Activated CD8-positive, alpha-beta T cell treated with anti-CD3 and anti-CD28 coated beads for 36 hours (primary cell): ENCODE measurements at regions not wholly inside any gene's neighbourhood (a gene's known extent, or its start where the extent isn't known, plus 50 kb on each side); places are given as distances from the start of the nearest gene placed in this dataset.

Experiments
- ATAC-seq: fragments of 200-7000 bp; cut with Tn5 transposase; one replicate; pipeline ENCODE4 v1.10.0; 2021; ENCODE audit warnings: mild to moderate bottlenecking, moderate library complexity
- CTCF ChIA-PET: fragments of 350-600 bp; sonication (Branson Sonifier 250); formaldehyde crosslinking; loops from one replicate; lab custom pipeline; 2021; ENCODE audit warnings: antibody characterized with exemption; lab: Charles Lee
- POLR2A ChIA-PET: fragments of 350-600 bp; sonication (Branson Sonifier 250); formaldehyde crosslinking; loops from one replicate; lab custom pipeline; 2021; ENCODE audit warnings: antibody characterized with exemption; lab: Charles Lee
- DNase-seq: peaks from one replicate; pipeline ENCODE4 v3.0.0-alpha.2; 2020
- H3K27ac Mint-ChIP-seq: one replicate; pipeline ENCODE4 v1.8.0; 2021; ENCODE audit warnings: mild to moderate bottlenecking, mixed read lengths
- H3K27me3 Mint-ChIP-seq: one replicate; pipeline ENCODE4 v1.8.0; 2021; ENCODE audit warnings: mixed read lengths
- H3K36me3 Mint-ChIP-seq: one replicate; pipeline ENCODE4 v1.8.0; 2021; ENCODE audit warnings: low read depth, mixed read lengths
- H3K4me1 Mint-ChIP-seq: one replicate; pipeline ENCODE4 v1.8.0; 2021; ENCODE audit warnings: low read depth, mixed read lengths
- H3K4me3 Mint-ChIP-seq: one replicate; pipeline ENCODE4 v1.8.0; 2021; ENCODE audit warnings: mild to moderate bottlenecking, moderate library complexity, mixed read lengths
- H3K9me3 Mint-ChIP-seq: one replicate; pipeline ENCODE4 v1.8.0; 2021; ENCODE audit warnings: mixed read lengths
- intact Hi-C: fragments of 100-400 bp; cut with micrococcal nuclease; formaldehyde crosslinking; loops from one replicate; pipeline ENCODE4 v1.10.0; 2022
- TF ChIP-seq, protein P1 (sequence below): fragments of 200-600 bp; IDR thresholded peaks from one replicate; pipeline ENCODE4 v1.8.0; 2022; ENCODE audit warnings: antibody characterized with exemption, mild to moderate bottlenecking

DNA sequence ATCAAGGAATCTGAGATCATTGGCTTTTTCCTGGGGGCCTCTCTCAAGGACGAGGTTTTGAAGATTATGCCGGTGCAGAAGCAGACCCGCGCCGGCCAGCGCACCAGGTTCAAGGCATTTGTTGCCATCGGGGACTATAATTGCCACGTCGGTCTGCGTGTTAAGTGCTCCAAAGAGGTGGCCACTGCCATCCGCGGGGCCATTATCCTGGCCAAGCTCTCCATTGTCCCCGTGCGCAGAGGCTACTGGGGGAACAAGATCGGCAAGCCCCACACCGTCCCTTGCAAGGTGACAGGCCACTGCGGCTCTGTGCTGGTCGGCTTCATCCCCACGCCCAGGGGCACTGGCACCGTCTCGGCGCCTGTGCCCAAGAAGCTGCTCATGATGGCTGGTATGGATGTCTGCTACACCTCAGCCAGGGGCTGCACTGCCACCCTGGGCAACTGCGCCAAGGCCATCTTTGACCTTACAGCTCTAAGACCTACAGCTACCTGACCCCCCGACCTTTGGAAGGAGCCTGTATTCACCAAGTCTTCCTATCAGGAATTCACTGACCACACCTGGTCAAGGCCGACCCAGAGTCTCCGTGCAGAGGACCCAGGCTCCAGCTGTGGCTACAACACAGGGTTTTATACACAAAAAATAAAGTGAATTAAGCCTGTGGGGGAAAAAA lies 141.8 kb downstream of the SOCS6 start:
- Mint-ChIP-seq H3K4me3 (no peak overlapping the region), H3K9me3 (no peaks in the 10 kb centered on the region), H3K36me3 (no peaks in the 10 kb centered on the region), H3K27me3 (no peaks in the 10 kb centered on the region), H3K4me1 (no peaks in the 10 kb centered on the region), H3K27ac (no peak overlapping the region)
- intact Hi-C loops, result loop anchor here (5.0 kb wide), 1 partner anchor 233 kb away; no protein-coding TSS in a partner anchor
- ChIA-PET POLR2A (no interaction called here), CTCF (interaction anchor here (1.4 kb wide), 1 partner anchor 24 kb away, joined by 4 read pairs; no protein-coding TSS in a partner anchor)
- TF ChIP-seq, protein P1, sequence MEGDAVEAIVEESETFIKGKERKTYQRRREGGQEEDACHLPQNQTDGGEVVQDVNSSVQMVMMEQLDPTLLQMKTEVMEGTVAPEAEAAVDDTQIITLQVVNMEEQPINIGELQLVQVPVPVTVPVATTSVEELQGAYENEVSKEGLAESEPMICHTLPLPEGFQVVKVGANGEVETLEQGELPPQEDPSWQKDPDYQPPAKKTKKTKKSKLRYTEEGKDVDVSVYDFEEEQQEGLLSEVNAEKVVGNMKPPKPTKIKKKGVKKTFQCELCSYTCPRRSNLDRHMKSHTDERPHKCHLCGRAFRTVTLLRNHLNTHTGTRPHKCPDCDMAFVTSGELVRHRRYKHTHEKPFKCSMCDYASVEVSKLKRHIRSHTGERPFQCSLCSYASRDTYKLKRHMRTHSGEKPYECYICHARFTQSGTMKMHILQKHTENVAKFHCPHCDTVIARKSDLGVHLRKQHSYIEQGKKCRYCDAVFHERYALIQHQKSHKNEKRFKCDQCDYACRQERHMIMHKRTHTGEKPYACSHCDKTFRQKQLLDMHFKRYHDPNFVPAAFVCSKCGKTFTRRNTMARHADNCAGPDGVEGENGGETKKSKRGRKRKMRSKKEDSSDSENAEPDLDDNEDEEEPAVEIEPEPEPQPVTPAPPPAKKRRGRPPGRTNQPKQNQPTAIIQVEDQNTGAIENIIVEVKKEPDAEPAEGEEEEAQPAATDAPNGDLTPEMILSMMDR, result no peak
- DNase-seq (no peak), ATAC-seq (no peak)

DNA sequence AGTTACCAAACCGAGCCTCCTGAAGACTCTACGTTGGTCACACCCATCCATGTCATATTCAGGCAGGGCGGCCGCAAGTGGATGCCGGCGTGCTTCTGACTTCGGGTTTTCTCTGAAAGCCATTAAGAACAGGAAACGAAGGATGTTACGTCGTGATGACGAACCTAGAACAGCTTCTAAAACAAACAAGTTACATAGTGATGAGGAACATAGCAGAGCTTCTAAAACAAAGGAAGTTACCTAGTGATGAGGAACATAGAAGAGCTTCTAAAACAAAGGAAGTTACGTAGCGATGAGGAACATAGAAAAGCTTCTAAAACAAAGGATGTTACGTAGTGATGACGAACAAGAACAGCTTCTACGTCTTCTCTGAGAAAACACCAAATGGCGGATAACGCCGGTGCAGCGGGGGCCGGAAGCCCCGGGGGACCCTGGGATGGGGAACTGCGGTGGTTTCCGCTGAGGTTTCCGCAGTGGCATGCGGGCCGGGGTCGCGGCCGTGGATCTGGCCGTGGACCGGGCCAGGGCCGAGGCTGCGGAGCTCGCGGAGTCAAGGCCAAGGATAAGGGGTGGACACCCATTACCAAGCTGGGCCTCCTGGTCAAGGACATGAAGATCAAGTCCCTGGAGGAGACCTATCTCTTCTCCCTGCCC lies 141.1 kb downstream of the SOCS6 start:
- intact Hi-C loops, result loop anchor here (5.0 kb wide), 1 partner anchor 233 kb away; no protein-coding TSS in a partner anchor
- no peaks in the 10 kb centered on the region for H3K9me3 Mint-ChIP-seq
- ChIA-PET CTCF (interaction anchor here (1.4 kb wide), 1 partner anchor 25 kb away, joined by 4 read pairs; no protein-coding TSS in a partner anchor), POLR2A (no interaction called here)
- DNase-seq (no peak), ATAC-seq (no peak)
- H3K36me3 Mint-ChIP-seq, result no peaks in the 10 kb centered on the region
- TF ChIP-seq, protein P1, result no peak
- no peaks in the 10 kb centered on the region for H3K27me3 Mint-ChIP-seq
- H3K27ac Mint-ChIP-seq, result no peak overlapping the region
- no peak overlapping the region for H3K4me3 Mint-ChIP-seq
- H3K4me1 Mint-ChIP-seq, result no peaks in the 10 kb centered on the region

GRCh38 chr18:70428439-70428838 lies 139.6 kb downstream of the SOCS6 start:
- no peaks in the 10 kb centered on the region for H3K9me3 Mint-ChIP-seq
- H3K27ac Mint-ChIP-seq, result no peak overlapping the region
- intact Hi-C loops, result no loop called here
- TF ChIP-seq, protein P1, result no peak
- POLR2A ChIA-PET, result no interaction called here
- no peaks in the 10 kb centered on the region for H3K4me1 Mint-ChIP-seq
- no peak overlapping the region for H3K4me3 Mint-ChIP-seq
- DNase-seq, result no peak
- H3K36me3 Mint-ChIP-seq, result no peaks in the 10 kb centered on the region
- CTCF ChIA-PET, result no interaction called here
- peaks cover 1% of the 10 kb centered on the region for H3K27me3 Mint-ChIP-seq
- ATAC-seq, result no peak

- H3K4me1 Mint-ChIP-seq, result peaks cover 4% of the 10 kb centered on the region
- no peaks in the 10 kb centered on the region for H3K36me3 Mint-ChIP-seq
- intact Hi-C loops, result no loop called here
- ChIA-PET CTCF (no interaction called here), POLR2A (no interaction called here)
- H3K27me3 Mint-ChIP-seq, result peaks cover 1% of the 10 kb centered on the region
- H3K9me3 Mint-ChIP-seq, result no peaks in the 10 kb centered on the region
- DNase-seq (no peak), ATAC-seq (no peak)
- no peak overlapping the region for H3K27ac Mint-ChIP-seq
- TF ChIP-seq, protein P1, result no peak
- no peak overlapping the region for H3K4me3 Mint-ChIP-seq
Observed at GRCh38 chr18:70426818-70427217, 138.0 kb downstream of the SOCS6 start.

DNA sequence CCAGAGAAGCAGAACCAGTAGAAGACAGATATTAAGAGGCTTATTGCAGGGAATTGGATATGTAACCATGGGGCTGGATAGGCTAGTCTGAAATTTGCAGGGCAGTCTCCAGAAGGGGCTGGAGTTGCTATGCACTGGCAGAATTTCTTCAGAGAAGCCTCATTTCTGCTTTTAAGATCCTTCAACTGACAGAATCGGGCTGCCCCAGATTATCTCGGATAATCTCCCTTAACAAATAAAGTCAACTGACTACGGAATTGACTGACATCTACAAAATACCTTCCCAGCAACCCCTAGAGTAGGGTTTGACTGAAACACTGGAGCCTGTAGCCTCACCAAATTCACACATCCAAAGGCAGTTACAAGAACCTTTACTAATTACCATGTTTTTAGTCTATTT lies 136.4 kb downstream of the SOCS6 start:
- no peak for ATAC-seq
- H3K36me3 Mint-ChIP-seq, result no peaks in the 10 kb centered on the region
- ChIA-PET CTCF (interaction anchor here (0.9 to 2.0 kb wide), 3 partner anchors 9 to 230 kb away, joined by 3 to 5 read pairs (median 3); no protein-coding TSS in a partner anchor), POLR2A (no interaction called here)
- no peak overlapping the region for H3K4me3 Mint-ChIP-seq
- H3K9me3 Mint-ChIP-seq, result no peaks in the 10 kb centered on the region
- H3K27me3 Mint-ChIP-seq, result peaks cover 1% of the 10 kb centered on the region
- no peak overlapping the region for H3K27ac Mint-ChIP-seq
- intact Hi-C loops, result no loop called here
- TF ChIP-seq, protein P1, result no peak
- no peak for DNase-seq
- H3K4me1 Mint-ChIP-seq, result peaks cover 5% of the 10 kb centered on the region
